MM.1S (cell line): ENCODE measurements at regions not wholly inside any gene's neighbourhood (a gene's known extent, or its start where the extent isn't known, plus 50 kb on each side); places are given as distances from the start of the nearest gene placed in this dataset.

Source experiments
- DNase-seq: peaks from one replicate; pipeline ENCODE4 v3.0.0-alpha.2; 2015
- H2AFZ ChIP-seq: fragments of 300-600 bp; sonication (generic); 2 replicates; pipeline ENCODE4 v1.6.0; 2016; ENCODE audit warnings: antibody characterized with exemption, low read length
- H3F3A ChIP-seq: fragments of 300-600 bp; sonication (generic); 2 replicates; pipeline ENCODE4 v1.6.1; 2016; ENCODE audit warnings: mild to moderate bottlenecking, antibody characterized with exemption, low read length, moderate library complexity, mixed read lengths; ENCODE audit not compliant: insufficient read depth
- H3K27ac ChIP-seq: fragments of 300-600 bp; sonication (generic); 2 replicates; pipeline ENCODE4 v1.5.1; 2016; ENCODE audit warnings: mild to moderate bottlenecking, low read length
- H3K27me3 ChIP-seq: fragments of 300-600 bp; sonication (generic); replicated peaks from 2 replicates; pipeline ENCODE4 v1.6.0; 2016; ENCODE audit warnings: low read length; ENCODE audit not compliant: insufficient read depth
- H3K36me3 ChIP-seq: fragments of 300-600 bp; sonication (generic); replicated peaks from 2 replicates; pipeline ENCODE4 v1.6.1; 2016; ENCODE audit warnings: mild to moderate bottlenecking, low read length, mixed read lengths; ENCODE audit not compliant: insufficient read depth
- H3K4me1 ChIP-seq: fragments of 300-600 bp; sonication (generic); 2 replicates; pipeline ENCODE4 v1.6.1; 2016; ENCODE audit warnings: low read length, mixed read lengths
- H3K4me2 ChIP-seq: fragments of 300-600 bp; sonication (generic); 2 replicates; pipeline ENCODE4 v1.6.0; 2016; ENCODE audit warnings: low read depth, low read length
- H3K4me3 ChIP-seq: fragments of 300-600 bp; sonication (generic); 2 replicates; pipeline ENCODE4 v1.5.1; 2016; ENCODE audit warnings: low read length, mixed read lengths
- H3K79me2 ChIP-seq: fragments of 300-600 bp; sonication (generic); 2 replicates; pipeline ENCODE4 v1.6.1; 2016; ENCODE audit warnings: mixed run types, low read length, mixed read lengths
- H3K9ac ChIP-seq: fragments of 300-600 bp; sonication (generic); 2 replicates; pipeline ENCODE4 v1.6.1; 2016; ENCODE audit warnings: low read length, mixed read lengths
- H3K9me2 ChIP-seq: fragments of 300-600 bp; sonication (generic); replicated peaks from 2 replicates; pipeline ENCODE4 v1.6.1; 2016; ENCODE audit warnings: mild to moderate bottlenecking, low read length, mixed read lengths; ENCODE audit not compliant: insufficient read depth
- H3K9me3 ChIP-seq: fragments of 300-600 bp; sonication (generic); replicated peaks from 2 replicates; pipeline ENCODE4 v1.6.1; 2016; ENCODE audit warnings: mild to moderate bottlenecking, low read length, mixed read lengths; ENCODE audit not compliant: insufficient read depth
- H4K20me1 ChIP-seq: fragments of 300-600 bp; sonication (generic); 2 replicates; pipeline ENCODE4 v1.6.1; 2016; ENCODE audit warnings: mild to moderate bottlenecking, low read length, moderate library complexity, mixed read lengths; ENCODE audit not compliant: insufficient read depth
- EZH2 ChIP-seq: fragments of 300-600 bp; sonication (generic); optimal IDR thresholded peaks from 2 replicates; pipeline ENCODE3; 2017; ENCODE audit warnings: low read depth, mild to moderate bottlenecking, antibody characterized with exemption, low read length, mixed read lengths
- EZH2phosphoT487 ChIP-seq: fragments of 300-600 bp; sonication (generic); IDR thresholded peaks from 2 replicates; pipeline ENCODE4 v1.6.1; 2018; ENCODE audit warnings: antibody characterized with exemption, low read length
- TF ChIP-seq, protein P1 (sequence below): fragments of 300-600 bp; sonication (generic); IDR thresholded peaks from 2 replicates; pipeline ENCODE4 v1.5.1; 2016; ENCODE audit warnings: antibody characterized with exemption, low read length, mixed read lengths

DNA sequence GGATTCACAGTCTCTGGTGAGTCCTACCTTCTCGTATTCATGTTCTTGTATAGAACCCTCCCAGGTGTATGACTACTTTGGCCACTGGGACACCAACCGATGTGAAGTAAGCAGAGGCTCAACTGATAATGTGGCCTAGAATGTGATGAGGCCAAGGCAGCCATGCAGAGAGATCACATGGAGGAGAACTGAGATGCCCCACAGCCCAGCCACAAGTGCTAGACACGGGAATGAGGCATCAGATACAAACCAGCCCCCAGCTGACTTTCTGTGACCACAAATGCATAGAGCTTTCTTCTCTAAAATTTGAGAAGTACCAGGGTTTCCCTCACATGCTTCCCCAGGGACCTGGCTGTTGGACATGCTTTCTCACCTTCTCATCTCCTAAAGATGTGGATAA lies 375.7 kb downstream of the CCSER2 start:
- H3K79me2 ChIP-seq = no peaks in the 10 kb centered on the region
- H3K36me3 ChIP-seq = no peaks in the 10 kb centered on the region
- no peaks in the 10 kb centered on the region for H3K9me3 ChIP-seq
- H3K9me2 ChIP-seq = no peaks in the 10 kb centered on the region
- no peak for DNase-seq
- TF ChIP-seq EZH2 (no peak), EZH2phosphoT487 (no peak)
- TF ChIP-seq, protein P1, sequence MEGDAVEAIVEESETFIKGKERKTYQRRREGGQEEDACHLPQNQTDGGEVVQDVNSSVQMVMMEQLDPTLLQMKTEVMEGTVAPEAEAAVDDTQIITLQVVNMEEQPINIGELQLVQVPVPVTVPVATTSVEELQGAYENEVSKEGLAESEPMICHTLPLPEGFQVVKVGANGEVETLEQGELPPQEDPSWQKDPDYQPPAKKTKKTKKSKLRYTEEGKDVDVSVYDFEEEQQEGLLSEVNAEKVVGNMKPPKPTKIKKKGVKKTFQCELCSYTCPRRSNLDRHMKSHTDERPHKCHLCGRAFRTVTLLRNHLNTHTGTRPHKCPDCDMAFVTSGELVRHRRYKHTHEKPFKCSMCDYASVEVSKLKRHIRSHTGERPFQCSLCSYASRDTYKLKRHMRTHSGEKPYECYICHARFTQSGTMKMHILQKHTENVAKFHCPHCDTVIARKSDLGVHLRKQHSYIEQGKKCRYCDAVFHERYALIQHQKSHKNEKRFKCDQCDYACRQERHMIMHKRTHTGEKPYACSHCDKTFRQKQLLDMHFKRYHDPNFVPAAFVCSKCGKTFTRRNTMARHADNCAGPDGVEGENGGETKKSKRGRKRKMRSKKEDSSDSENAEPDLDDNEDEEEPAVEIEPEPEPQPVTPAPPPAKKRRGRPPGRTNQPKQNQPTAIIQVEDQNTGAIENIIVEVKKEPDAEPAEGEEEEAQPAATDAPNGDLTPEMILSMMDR = no peak
- no peaks in the 10 kb centered on the region for H3K27me3 ChIP-seq
- H2AFZ ChIP-seq = no peak overlapping the region
- no peak overlapping the region for H3K4me3 ChIP-seq
- H3F3A ChIP-seq = no peaks in the 10 kb centered on the region
- H3K9ac ChIP-seq = no peak overlapping the region
- no peaks in the 10 kb centered on the region for H3K4me1 ChIP-seq
- H3K4me2 ChIP-seq = no peak overlapping the region
- no peak overlapping the region for H3K27ac ChIP-seq
- no peaks in the 10 kb centered on the region for H4K20me1 ChIP-seq

DNA sequence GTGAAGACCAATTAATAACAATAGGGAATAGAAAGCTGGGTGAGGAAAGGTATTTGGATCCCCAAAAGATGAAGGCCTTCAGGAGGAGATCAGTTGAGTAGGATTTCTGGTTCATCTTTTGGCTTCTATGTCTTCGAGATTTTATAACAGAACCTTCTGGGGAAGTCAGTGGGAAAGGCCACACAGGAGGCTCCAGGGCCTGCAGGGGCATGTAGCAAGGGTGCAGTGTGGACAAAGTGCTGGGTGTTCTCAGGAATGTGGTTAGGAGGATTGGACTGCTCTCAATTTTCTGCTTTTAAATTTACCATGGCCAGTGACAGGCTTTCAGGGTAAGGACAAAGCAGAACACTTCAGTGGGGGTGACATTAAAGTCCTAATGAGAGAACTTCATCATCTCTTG lies 378.0 kb downstream of the CCSER2 start:
- no peaks in the 10 kb centered on the region for H3K4me1 ChIP-seq
- no peaks in the 10 kb centered on the region for H3K9me3 ChIP-seq
- H3K9me2 ChIP-seq = no peaks in the 10 kb centered on the region
- H3K27ac ChIP-seq = no peak overlapping the region
- no peak overlapping the region for H2AFZ ChIP-seq
- no peaks in the 10 kb centered on the region for H3F3A ChIP-seq
- no peak for DNase-seq
- H4K20me1 ChIP-seq = no peaks in the 10 kb centered on the region
- no peaks in the 10 kb centered on the region for H3K27me3 ChIP-seq
- H3K79me2 ChIP-seq = no peaks in the 10 kb centered on the region
- no peaks in the 10 kb centered on the region for H3K36me3 ChIP-seq
- H3K4me3 ChIP-seq = no peak overlapping the region
- no peak overlapping the region for H3K9ac ChIP-seq
- H3K4me2 ChIP-seq = no peak overlapping the region
- TF ChIP-seq, protein P1 = no peak
- TF ChIP-seq EZH2 = no peak
- no peak for TF ChIP-seq EZH2phosphoT487

DNA sequence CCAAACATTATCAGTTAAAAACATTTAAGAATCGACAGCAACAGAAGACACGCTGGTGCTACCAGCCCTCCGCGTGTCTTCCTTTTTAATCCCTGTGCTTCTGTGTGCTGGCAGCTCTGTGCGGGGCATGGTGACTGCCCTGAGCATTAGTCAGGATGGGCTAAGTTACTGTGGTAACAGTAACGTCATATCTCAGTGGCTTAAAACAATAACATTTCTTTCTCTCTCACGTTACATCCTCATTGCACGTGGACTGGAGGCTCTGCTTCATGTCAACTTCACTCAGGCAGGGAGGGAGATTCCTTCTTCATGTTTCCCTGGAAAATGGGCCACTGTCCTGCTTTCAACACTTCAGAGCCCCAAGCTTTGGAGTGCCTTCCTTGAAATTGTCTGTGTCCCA lies 378.5 kb downstream of the CCSER2 start:
- Histone ChIP-seq H4K20me1 (no peaks in the 10 kb centered on the region), H3K79me2 (no peaks in the 10 kb centered on the region), H3K36me3 (no peaks in the 10 kb centered on the region), H3K27ac (no peak overlapping the region), H3K9ac (no peak overlapping the region), H2AFZ (no peak overlapping the region), H3K27me3 (no peaks in the 10 kb centered on the region), H3K4me2 (no peak overlapping the region), H3K9me3 (no peaks in the 10 kb centered on the region), H3K4me3 (no peak overlapping the region), H3F3A (no peaks in the 10 kb centered on the region), H3K4me1 (no peaks in the 10 kb centered on the region), H3K9me2 (no peaks in the 10 kb centered on the region)
- no peak for DNase-seq
- no peak for TF ChIP-seq EZH2
- TF ChIP-seq, protein P1 = no peak
